ENCODE measurements at regions not wholly inside any gene's neighbourhood (a gene's known extent, or its start where the extent isn't known, plus 50 kb on each side); places are given as distances from the start of the nearest gene placed in this dataset.

DNA sequence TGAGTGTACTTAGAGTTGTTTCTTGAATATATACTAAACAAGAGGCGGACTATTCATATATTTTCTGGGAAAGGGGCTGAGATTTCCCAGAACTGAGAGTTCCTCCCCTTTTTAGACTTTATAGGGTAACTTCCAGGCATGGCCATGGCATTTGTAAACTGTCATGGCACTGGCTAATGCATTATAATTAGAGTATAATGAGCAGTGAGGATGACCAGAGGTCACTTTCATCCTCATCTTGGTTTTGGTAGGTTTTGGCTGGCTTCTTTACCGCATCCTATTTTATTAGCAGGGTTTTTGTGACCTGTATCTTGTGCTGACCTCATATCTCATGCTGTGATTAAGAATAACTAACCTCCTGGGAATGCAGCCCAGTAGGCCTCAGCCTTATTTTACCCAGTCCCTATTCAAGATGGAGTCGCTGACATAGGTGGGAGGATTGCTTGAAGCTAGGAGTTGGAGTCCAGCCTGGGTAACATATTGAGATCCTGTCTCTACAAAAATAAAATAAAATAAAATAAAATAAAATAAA lies 91.4 kb downstream of the MOBP start:
- DNase-seq, result no peak
- H3K4me1 Mint-ChIP-seq, result no peaks in the 10 kb centered on the region
- TF ChIP-seq, protein P1, sequence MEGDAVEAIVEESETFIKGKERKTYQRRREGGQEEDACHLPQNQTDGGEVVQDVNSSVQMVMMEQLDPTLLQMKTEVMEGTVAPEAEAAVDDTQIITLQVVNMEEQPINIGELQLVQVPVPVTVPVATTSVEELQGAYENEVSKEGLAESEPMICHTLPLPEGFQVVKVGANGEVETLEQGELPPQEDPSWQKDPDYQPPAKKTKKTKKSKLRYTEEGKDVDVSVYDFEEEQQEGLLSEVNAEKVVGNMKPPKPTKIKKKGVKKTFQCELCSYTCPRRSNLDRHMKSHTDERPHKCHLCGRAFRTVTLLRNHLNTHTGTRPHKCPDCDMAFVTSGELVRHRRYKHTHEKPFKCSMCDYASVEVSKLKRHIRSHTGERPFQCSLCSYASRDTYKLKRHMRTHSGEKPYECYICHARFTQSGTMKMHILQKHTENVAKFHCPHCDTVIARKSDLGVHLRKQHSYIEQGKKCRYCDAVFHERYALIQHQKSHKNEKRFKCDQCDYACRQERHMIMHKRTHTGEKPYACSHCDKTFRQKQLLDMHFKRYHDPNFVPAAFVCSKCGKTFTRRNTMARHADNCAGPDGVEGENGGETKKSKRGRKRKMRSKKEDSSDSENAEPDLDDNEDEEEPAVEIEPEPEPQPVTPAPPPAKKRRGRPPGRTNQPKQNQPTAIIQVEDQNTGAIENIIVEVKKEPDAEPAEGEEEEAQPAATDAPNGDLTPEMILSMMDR (IDR thresholded peaks at IDR 0.05), result no peak
- H3K4me3 Mint-ChIP-seq, result no peak overlapping the region
- CTCF ChIA-PET, result no interaction called here
- peaks cover 12% of the 10 kb centered on the region for H3K9me3 Mint-ChIP-seq
- intact Hi-C loops (cut with micrococcal nuclease), result no loop called here
- POLR2A ChIA-PET, result no interaction called here
- peaks cover 6% of the 10 kb centered on the region for H3K27me3 Mint-ChIP-seq
- no peak for ATAC-seq (ENCODE audit: low read depth)
- no peaks in the 10 kb centered on the region for H3K36me3 Mint-ChIP-seq (ENCODE audit: low read depth)
- H3K27ac Mint-ChIP-seq, result no peak overlapping the region

DNA sequence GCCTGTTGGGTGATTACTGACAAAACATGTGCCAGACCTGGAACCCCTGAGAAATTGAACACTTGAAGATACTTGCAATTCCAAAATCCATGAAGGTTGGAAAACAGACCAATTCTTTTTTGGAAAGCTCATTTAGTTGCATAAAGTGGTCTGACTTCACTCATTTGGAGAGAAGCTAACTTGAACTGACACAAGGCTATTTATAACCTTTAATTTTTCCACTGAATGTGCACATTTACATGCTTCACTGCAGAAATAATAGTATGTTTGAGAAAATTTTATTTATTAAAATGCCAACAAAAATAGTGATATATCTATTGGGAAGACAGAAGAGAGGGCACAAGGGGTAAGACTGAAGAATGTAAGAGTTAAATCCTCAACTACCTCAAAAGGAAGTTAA lies 92.1 kb downstream of the MOBP start:
- no peaks in the 10 kb centered on the region for H3K4me1 Mint-ChIP-seq
- POLR2A ChIA-PET, result no interaction called here
- peaks cover 8% of the 10 kb centered on the region for H3K9me3 Mint-ChIP-seq
- H3K27ac Mint-ChIP-seq, result no peak overlapping the region
- intact Hi-C loops (cut with micrococcal nuclease), result no loop called here
- DNase-seq, result no peak
- no peaks in the 10 kb centered on the region for H3K36me3 Mint-ChIP-seq (ENCODE audit: low read depth)
- no peak for ATAC-seq (ENCODE audit: low read depth)
- H3K27me3 Mint-ChIP-seq, result peaks cover 3% of the 10 kb centered on the region
- no peak overlapping the region for H3K4me3 Mint-ChIP-seq
- CTCF ChIA-PET, result no interaction called here
- TF ChIP-seq, protein P1 (IDR thresholded peaks at IDR 0.05), result no peak

DNA sequence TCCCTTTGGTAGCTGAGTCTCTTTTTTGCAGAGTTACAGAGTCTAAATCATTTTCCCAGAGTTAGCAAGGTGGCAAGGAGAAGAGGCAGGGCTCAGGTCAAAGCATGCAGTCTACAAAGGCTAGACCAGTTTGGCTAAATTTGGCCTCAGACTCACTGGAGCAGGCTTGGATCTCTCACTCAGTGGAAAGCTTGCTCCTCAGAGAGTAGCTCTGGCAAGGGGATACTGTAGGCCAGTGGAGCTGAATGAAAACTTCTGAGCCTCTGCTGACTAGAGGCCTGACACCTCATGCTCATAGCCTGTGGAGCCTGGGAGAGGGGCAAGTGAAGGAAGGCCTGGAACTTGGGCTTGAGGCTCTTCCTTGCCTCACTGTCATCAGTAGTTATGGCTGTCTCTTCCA lies 101.0 kb downstream of the MOBP start:
- Mint-ChIP-seq H3K36me3 (ENCODE audit: low read depth) (no peaks in the 10 kb centered on the region), H3K4me1 (no peaks in the 10 kb centered on the region), H3K27me3 (no peaks in the 10 kb centered on the region), H3K27ac (no peak overlapping the region), H3K4me3 (no peak overlapping the region), H3K9me3 (no peaks in the 10 kb centered on the region)
- DNase-seq, result no peak
- CTCF ChIA-PET, result no interaction called here
- POLR2A ChIA-PET, result no interaction called here
- intact Hi-C loops (cut with micrococcal nuclease), result no loop called here
- TF ChIP-seq, protein P1 (IDR thresholded peaks at IDR 0.05), result no peak
- no peak for ATAC-seq (ENCODE audit: low read depth)

DNA sequence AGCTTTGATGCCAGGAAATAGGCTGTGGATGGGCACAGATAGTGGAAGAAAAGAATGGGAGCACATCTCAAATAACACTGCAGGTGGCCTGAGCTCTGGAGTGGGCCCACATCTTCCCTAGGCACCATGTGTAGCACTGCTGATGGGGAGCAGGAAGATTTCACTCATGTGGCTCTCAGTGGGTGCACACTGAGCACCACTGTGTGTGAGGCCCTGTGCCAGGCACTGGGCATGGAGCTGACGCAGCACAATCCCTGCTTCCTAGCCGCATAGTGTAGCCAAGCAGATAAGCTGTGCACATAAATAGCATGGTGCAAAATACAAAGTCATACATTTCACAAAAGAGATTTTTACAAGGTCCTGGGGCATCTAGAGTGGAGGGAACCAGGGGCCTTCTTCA lies 101.6 kb downstream of the MOBP start:
- Mint-ChIP-seq H3K4me1 (no peaks in the 10 kb centered on the region), H3K9me3 (no peaks in the 10 kb centered on the region), H3K4me3 (no peak overlapping the region), H3K36me3 (ENCODE audit: low read depth) (no peaks in the 10 kb centered on the region), H3K27ac (no peak overlapping the region), H3K27me3 (no peaks in the 10 kb centered on the region)
- TF ChIP-seq, protein P1 (IDR thresholded peaks at IDR 0.05), result no peak
- ChIA-PET POLR2A (no interaction called here), CTCF (no interaction called here)
- ATAC-seq (ENCODE audit: low read depth) (no peak), DNase-seq (no peak)
- intact Hi-C loops (cut with micrococcal nuclease), result no loop called here

DNA sequence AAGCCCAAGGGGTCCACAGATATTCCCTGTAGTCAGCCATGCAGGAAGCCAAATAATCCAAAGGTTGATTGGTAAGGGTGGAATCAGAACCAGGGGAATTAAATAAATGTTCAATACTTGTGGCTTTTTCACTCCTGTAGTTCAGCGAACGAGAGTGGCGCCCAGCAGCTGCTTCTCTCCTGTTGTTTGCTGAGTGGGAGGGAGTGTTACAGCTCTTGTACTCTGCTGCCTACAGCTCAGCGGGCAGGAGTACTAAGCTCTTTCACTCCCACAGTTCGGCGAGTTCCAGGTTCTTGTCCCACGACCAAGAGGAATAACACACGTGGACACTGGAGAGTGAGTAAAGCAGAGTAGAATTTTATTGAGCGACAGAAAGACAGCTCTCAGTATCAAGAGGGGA lies 105.9 kb downstream of the MOBP start:
- H3K4me3 Mint-ChIP-seq, result no peak overlapping the region
- H3K4me1 Mint-ChIP-seq, result no peaks in the 10 kb centered on the region
- TF ChIP-seq, protein P1 (IDR thresholded peaks at IDR 0.05), result no peak
- ATAC-seq (ENCODE audit: low read depth), result no peak
- no peaks in the 10 kb centered on the region for H3K27me3 Mint-ChIP-seq
- intact Hi-C loops (cut with micrococcal nuclease), result no loop called here
- CTCF ChIA-PET, result no interaction called here
- H3K27ac Mint-ChIP-seq, result no peak overlapping the region
- no peaks in the 10 kb centered on the region for H3K9me3 Mint-ChIP-seq
- POLR2A ChIA-PET, result no interaction called here
- no peaks in the 10 kb centered on the region for H3K36me3 Mint-ChIP-seq (ENCODE audit: low read depth)
- no peak for DNase-seq

Measured in activated B cell treated with CpG ODN at 0.5 μM for 24 hours (primary cell).